ENCODE measurements at regions not wholly inside any gene's neighbourhood (a gene's known extent, or its start where the extent isn't known, plus 50 kb on each side); places are given as distances from the start of the nearest gene placed in this dataset.
"Not testable (repeated sequence)": the region's sequence is repeated elsewhere in the genome, so short reads cannot be mapped to it uniquely, and the experiment has no call there.

DNA sequence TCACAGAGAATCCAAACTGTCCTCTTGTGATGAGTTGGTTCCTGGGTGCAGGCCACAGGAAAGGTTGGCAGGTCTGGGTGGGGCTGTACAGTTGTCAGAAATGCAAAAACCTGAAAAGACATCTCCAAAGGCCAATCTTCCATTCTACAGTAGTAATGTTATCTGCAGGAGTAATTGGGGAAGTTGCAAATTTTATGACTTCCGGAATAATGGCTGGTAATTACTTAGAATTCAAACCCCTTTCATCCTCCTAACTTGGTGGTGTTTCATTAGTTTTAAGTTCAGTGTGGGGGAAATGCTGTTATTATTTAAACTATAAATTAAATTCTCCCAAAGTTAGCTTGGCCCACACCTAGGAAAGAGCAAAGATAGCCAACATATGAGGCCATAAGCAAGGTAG is 64.7 kb upstream of the FAT3 start:
- H3K4me3 ChIP-seq (ENCODE audit: low read depth in 2 of 2, low read length in 1 of 2), result no peak overlapping the region
- ChIA-PET CTCF (no interaction called here), POLR2A (no interaction called here)
- H3K79me2 ChIP-seq (ENCODE audit: insufficient read depth), result no peaks in the 10 kb centered on the region
- H3K4me1 ChIP-seq (ENCODE audit: control insufficient read depth in 1 of 2, insufficient read depth in 2 of 2, low read depth in 1 of 2, low read length in 1 of 2), result no peaks in the 10 kb centered on the region; a peak in 1 of 4 replicates
- DNase-seq, result no peak
- H4K20me1 ChIP-seq (ENCODE audit: insufficient read depth), result no peaks in the 10 kb centered on the region
- no peak for TF ChIP-seq EZH2phosphoT487 (IDR thresholded peaks at IDR 0.05; ENCODE audit: borderline replicate concordance, low read depth)
- no peak for TF ChIP-seq RAD21 (IDR thresholded peaks at IDR 0.05; ENCODE audit: low read length)
- TF ChIP-seq FOXM1 (IDR thresholded peaks at IDR 0.05; ENCODE audit: low read depth), result no peak
- no peak for TF ChIP-seq TAF1 (IDR thresholded peaks at IDR 0.05; ENCODE audit: borderline replicate concordance, low read depth, low read length)
- no peak for TF ChIP-seq RXRA (IDR thresholded peaks at IDR 0.05; ENCODE audit: borderline replicate concordance, low read depth)
- TF ChIP-seq, protein P1, sequence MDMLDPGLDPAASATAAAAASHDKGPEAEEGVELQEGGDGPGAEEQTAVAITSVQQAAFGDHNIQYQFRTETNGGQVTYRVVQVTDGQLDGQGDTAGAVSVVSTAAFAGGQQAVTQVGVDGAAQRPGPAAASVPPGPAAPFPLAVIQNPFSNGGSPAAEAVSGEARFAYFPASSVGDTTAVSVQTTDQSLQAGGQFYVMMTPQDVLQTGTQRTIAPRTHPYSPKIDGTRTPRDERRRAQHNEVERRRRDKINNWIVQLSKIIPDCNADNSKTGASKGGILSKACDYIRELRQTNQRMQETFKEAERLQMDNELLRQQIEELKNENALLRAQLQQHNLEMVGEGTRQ (IDR thresholded peaks at IDR 0.05; ENCODE audit: borderline replicate concordance, low read depth, low read length), result no peak
- no peak for TF ChIP-seq YY1 (IDR thresholded peaks at IDR 0.05; ENCODE audit: low read depth)
- no peak for TF ChIP-seq EP300 (IDR thresholded peaks at IDR 0.05; ENCODE audit: borderline replicate concordance in 1 of 2, low read depth in 1 of 2, low read length in 1 of 2)
- TF ChIP-seq SIN3A (IDR thresholded peaks at IDR 0.05; ENCODE audit: borderline replicate concordance, low read depth, low read length), result no peak
- TF ChIP-seq CHD2 (IDR thresholded peaks at IDR 0.05; ENCODE audit: low read length, partially characterized antibody), result no peak
- TF ChIP-seq, protein P2, sequence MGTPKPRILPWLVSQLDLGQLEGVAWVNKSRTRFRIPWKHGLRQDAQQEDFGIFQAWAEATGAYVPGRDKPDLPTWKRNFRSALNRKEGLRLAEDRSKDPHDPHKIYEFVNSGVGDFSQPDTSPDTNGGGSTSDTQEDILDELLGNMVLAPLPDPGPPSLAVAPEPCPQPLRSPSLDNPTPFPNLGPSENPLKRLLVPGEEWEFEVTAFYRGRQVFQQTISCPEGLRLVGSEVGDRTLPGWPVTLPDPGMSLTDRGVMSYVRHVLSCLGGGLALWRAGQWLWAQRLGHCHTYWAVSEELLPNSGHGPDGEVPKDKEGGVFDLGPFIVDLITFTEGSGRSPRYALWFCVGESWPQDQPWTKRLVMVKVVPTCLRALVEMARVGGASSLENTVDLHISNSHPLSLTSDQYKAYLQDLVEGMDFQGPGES (IDR thresholded peaks at IDR 0.05; ENCODE audit: low read depth, low read length), result no peak
- TF ChIP-seq JUND (IDR thresholded peaks at IDR 0.05), result no peak
- TF ChIP-seq, protein P3, sequence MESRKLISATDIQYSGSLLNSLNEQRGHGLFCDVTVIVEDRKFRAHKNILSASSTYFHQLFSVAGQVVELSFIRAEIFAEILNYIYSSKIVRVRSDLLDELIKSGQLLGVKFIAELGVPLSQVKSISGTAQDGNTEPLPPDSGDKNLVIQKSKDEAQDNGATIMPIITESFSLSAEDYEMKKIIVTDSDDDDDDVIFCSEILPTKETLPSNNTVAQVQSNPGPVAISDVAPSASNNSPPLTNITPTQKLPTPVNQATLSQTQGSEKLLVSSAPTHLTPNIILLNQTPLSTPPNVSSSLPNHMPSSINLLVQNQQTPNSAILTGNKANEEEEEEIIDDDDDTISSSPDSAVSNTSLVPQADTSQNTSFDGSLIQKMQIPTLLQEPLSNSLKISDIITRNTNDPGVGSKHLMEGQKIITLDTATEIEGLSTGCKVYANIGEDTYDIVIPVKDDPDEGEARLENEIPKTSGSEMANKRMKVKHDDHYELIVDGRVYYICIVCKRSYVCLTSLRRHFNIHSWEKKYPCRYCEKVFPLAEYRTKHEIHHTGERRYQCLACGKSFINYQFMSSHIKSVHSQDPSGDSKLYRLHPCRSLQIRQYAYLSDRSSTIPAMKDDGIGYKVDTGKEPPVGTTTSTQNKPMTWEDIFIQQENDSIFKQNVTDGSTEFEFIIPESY (IDR thresholded peaks at IDR 0.05; ENCODE audit: borderline replicate concordance, low read depth), result no peak
- TF ChIP-seq, protein P4, sequence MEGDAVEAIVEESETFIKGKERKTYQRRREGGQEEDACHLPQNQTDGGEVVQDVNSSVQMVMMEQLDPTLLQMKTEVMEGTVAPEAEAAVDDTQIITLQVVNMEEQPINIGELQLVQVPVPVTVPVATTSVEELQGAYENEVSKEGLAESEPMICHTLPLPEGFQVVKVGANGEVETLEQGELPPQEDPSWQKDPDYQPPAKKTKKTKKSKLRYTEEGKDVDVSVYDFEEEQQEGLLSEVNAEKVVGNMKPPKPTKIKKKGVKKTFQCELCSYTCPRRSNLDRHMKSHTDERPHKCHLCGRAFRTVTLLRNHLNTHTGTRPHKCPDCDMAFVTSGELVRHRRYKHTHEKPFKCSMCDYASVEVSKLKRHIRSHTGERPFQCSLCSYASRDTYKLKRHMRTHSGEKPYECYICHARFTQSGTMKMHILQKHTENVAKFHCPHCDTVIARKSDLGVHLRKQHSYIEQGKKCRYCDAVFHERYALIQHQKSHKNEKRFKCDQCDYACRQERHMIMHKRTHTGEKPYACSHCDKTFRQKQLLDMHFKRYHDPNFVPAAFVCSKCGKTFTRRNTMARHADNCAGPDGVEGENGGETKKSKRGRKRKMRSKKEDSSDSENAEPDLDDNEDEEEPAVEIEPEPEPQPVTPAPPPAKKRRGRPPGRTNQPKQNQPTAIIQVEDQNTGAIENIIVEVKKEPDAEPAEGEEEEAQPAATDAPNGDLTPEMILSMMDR (IDR thresholded peaks at IDR 0.05), result no peak
- no peak for TF ChIP-seq FOSL2 (IDR thresholded peaks at IDR 0.05; ENCODE audit: borderline replicate concordance, low read depth)
- TF ChIP-seq TCF12 (IDR thresholded peaks at IDR 0.05), result no peak
- no peak for TF ChIP-seq MEF2A (IDR thresholded peaks at IDR 0.05; ENCODE audit: borderline replicate concordance, low read depth)
- TF ChIP-seq POLR2AphosphoS5 (IDR thresholded peaks at IDR 0.05; ENCODE audit: low read depth, low read length), result no peak
- TF ChIP-seq SMC3 (IDR thresholded peaks at IDR 0.05; ENCODE audit: low read depth, low read length), result no peak
- TF ChIP-seq, protein P5, sequence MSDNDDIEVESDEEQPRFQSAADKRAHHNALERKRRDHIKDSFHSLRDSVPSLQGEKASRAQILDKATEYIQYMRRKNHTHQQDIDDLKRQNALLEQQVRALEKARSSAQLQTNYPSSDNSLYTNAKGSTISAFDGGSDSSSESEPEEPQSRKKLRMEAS (IDR thresholded peaks at IDR 0.05; ENCODE audit: low read depth), result no peak
- no peaks in the 10 kb centered on the region for H3K27me3 ChIP-seq (ENCODE audit: insufficient read depth)
- no peaks in the 10 kb centered on the region for H3K36me3 ChIP-seq (replicated peaks in 1 of 2; ENCODE audit: control insufficient read depth in 1 of 2, insufficient read depth in 2 of 2, low read length in 1 of 2)
- H3K9me3 ChIP-seq, result no peaks in the 10 kb centered on the region
- 100% methylated on average over 1 of the region's 1 CpG for WGBS (ENCODE audit: low lambda C conversion rate)
- H3K9ac ChIP-seq, result no peak overlapping the region
- H2AFZ ChIP-seq (ENCODE audit: low read depth), result no peak overlapping the region
- H3F3A ChIP-seq (replicated peaks; ENCODE audit: insufficient read depth), result no peaks in the 10 kb centered on the region
- H3K9me2 ChIP-seq, result no peaks in the 10 kb centered on the region
- no peak overlapping the region for H3K4me2 ChIP-seq
- no peak overlapping the region for H3K27ac ChIP-seq (ENCODE audit: low read depth in 2 of 2, low read length in 1 of 2)

DNA sequence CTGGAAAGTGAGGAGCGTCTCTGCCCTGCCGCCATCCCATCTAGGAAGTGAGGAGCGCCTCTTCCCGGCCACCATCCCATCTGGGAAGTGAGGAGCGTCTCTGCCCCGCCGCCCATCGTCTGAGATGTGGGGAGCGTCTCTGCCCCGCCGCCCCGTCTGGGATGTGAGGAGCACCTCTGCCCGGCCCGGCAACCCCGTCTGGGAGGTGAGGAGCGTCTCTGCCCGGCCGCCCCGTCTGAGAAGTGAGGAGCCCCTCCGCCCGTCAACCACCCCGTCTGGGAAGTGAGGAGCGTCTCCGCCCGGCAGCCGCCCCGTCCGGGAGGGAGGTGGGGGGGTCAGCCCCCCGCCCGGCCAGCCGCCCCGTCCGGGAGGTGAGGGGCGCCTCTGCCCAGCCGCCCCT is 67.2 kb upstream of the FAT3 start:
- POLR2A ChIA-PET; H3K9me3 ChIP-seq; H4K20me1 ChIP-seq (ENCODE audit: insufficient read depth); H3K27ac ChIP-seq (ENCODE audit: low read depth in 2 of 2, low read length in 1 of 2); H3K27me3 ChIP-seq (ENCODE audit: insufficient read depth); H3K4me2 ChIP-seq; DNase-seq; H3K4me1 ChIP-seq (ENCODE audit: control insufficient read depth in 1 of 2, insufficient read depth in 2 of 2, low read depth in 1 of 2, low read length in 1 of 2); H3K36me3 ChIP-seq (replicated peaks in 1 of 2; ENCODE audit: control insufficient read depth in 1 of 2, insufficient read depth in 2 of 2, low read length in 1 of 2); H3K79me2 ChIP-seq (ENCODE audit: insufficient read depth); H2AFZ ChIP-seq (ENCODE audit: low read depth); H3F3A ChIP-seq (replicated peaks; ENCODE audit: insufficient read depth); H3K9ac ChIP-seq; H3K4me3 ChIP-seq (ENCODE audit: low read depth in 2 of 2, low read length in 1 of 2); CTCF ChIA-PET; H3K9me2 ChIP-seq: not testable (repeated sequence)
- 80% methylated on average over 1 of the region's 35 CpGs for WGBS (ENCODE audit: low lambda C conversion rate)

Measured in SK-N-SH (cell line).